ENCODE measurements at regions not wholly inside any gene's neighbourhood (a gene's known extent, or its start where the extent isn't known, plus 50 kb on each side); places are given as distances from the start of the nearest gene placed in this dataset.

- in situ Hi-C loops (cut with HindIII; ENCODE audit: low pct_unique_long_range_greater_than_20kb, low sequenced_read_pairs) (no loop called here), intact Hi-C loops (cut with micrococcal nuclease; ENCODE audit: unreplicated experiment) (no loop called here)
- no TSS peak for BruUV-seq (replicated peaks)
- ChIA-PET POLR2A (no interaction called here), CTCF (no interaction called here)
- ATAC-seq, result no peak
- TF ChIP-seq POLR2AphosphoS5 (IDR thresholded peaks at IDR 0.05; ENCODE audit: low read depth, low read length) (no peak), SIN3A (IDR thresholded peaks at IDR 0.05; ENCODE audit: borderline replicate concordance, insufficient read depth, low read depth, low read length) (no peak), TCF7L2 (IDR thresholded peaks at IDR 0.05; ENCODE audit: low read depth, low read length) (no peak), REST (IDR thresholded peaks at IDR 0.05; ENCODE audit: insufficient read depth in 1 of 2, low read depth in 2 of 2, low read length in 1 of 2) (no peak), CTCF (IDR thresholded peaks at IDR 0.05) (no peak)
- H3K27ac ChIP-seq (ENCODE audit: low read length), result no peak overlapping the region
- no peak for DNase-seq (ENCODE audit: low read depth, low spot score)
- no peaks in the 10 kb centered on the region for H3K36me3 ChIP-seq (ENCODE audit: control insufficient read depth, insufficient read depth, low read length)
- no peaks in the 10 kb centered on the region for H3K27me3 ChIP-seq (ENCODE audit: control insufficient read depth, insufficient read depth, low read length)
- no peaks in the 10 kb centered on the region for H3K9me3 ChIP-seq (ENCODE audit: control insufficient read depth, insufficient read depth, low read depth, low read length)
- no peak overlapping the region for H3K4me3 ChIP-seq (ENCODE audit: low read depth in 2 of 2, low read length in 2 of 2)
- H3K4me1 ChIP-seq (ENCODE audit: control insufficient read depth, insufficient read depth, low read length), result no peaks in the 10 kb centered on the region
Observed at GRCh38 chr6:2396042-2396657, 150.7 kb upstream of the GMDS start.

- DNase-seq (ENCODE audit: low read depth, low spot score), result no peak
- POLR2A ChIA-PET, result interaction anchor here (0.7 kb wide), 1 partner anchor 272 kb away, joined by 5 read pairs; no protein-coding TSS in a partner anchor
- BruUV-seq (replicated peaks), result no TSS peak
Observed at GRCh38 chr6:2388554-2389324, 143.3 kb upstream of the GMDS start.

More at GRCh38 chr6:2388554-2389324, 143.3 kb upstream of the GMDS start:
- no peak overlapping the region for H3K4me3 ChIP-seq (ENCODE audit: low read depth in 2 of 2, low read length in 2 of 2)
- H3K27ac ChIP-seq (ENCODE audit: low read length), result no peak overlapping the region
- no peaks in the 10 kb centered on the region for H3K9me3 ChIP-seq (ENCODE audit: control insufficient read depth, insufficient read depth, low read depth, low read length)
- no peaks in the 10 kb centered on the region for H3K27me3 ChIP-seq (ENCODE audit: control insufficient read depth, insufficient read depth, low read length)
- CTCF ChIA-PET, result no interaction called here
- no peaks in the 10 kb centered on the region for H3K36me3 ChIP-seq (ENCODE audit: control insufficient read depth, insufficient read depth, low read length)
- in situ Hi-C loops (cut with HindIII; ENCODE audit: low pct_unique_long_range_greater_than_20kb, low sequenced_read_pairs) (no loop called here), intact Hi-C loops (cut with micrococcal nuclease; ENCODE audit: unreplicated experiment) (no loop called here)
- no peak for ATAC-seq
- TF ChIP-seq TCF7L2 (IDR thresholded peaks at IDR 0.05; ENCODE audit: low read depth, low read length) (no peak), REST (IDR thresholded peaks at IDR 0.05; ENCODE audit: insufficient read depth in 1 of 2, low read depth in 2 of 2, low read length in 1 of 2) (no peak), POLR2AphosphoS5 (IDR thresholded peaks at IDR 0.05; ENCODE audit: low read depth, low read length) (no peak), SIN3A (IDR thresholded peaks at IDR 0.05; ENCODE audit: borderline replicate concordance, insufficient read depth, low read depth, low read length) (no peak), CTCF (IDR thresholded peaks at IDR 0.05) (no peak)
- H3K4me1 ChIP-seq (ENCODE audit: control insufficient read depth, insufficient read depth, low read length), result no peaks in the 10 kb centered on the region

Data from Panc1 (cell line).